Panc1 (cell line): ENCODE measurements at regions not wholly inside any gene's neighbourhood (a gene's known extent, or its start where the extent isn't known, plus 50 kb on each side); places are given as distances from the start of the nearest gene placed in this dataset.
A peak's percentile ranks its signal among the peaks of the same experiment; 100 is the strongest.

Source experiments
- ATAC-seq: fragments of 200-7000 bp; cut with Tn5 transposase; 2 replicates; pipeline ENCODE4 v1.9.1; 2020; ENCODE audit warnings: mild to moderate bottlenecking, moderate library complexity
- BruUV-seq: library from RNA; stranded (reverse); fragments of 400-500 nt; replicated peaks from 2 replicates; lab custom pipeline; 2021; lab: Mats Ljungman, UMichigan
- CTCF ChIA-PET: fragments of 300-600 bp; sonication (Branson Sonifier 250); formaldehyde crosslinking; loops from one replicate; lab custom pipeline; 2022; ENCODE audit warnings: antibody characterized with exemption; lab: Charles Lee
- POLR2A ChIA-PET: fragments of 300-600 bp; sonication (Branson Sonifier 250); formaldehyde crosslinking; loops from one replicate; lab custom pipeline; 2022; ENCODE audit warnings: antibody characterized with exemption; lab: Charles Lee
- DNase-seq: peaks from one replicate; pipeline ENCODE4 v3.0.0-alpha.2; 2010; ENCODE audit warnings: low read depth, low spot score
- H3K27ac ChIP-seq: 2 replicates; pipeline ENCODE4 v1.5.1; 2011; ENCODE audit warnings: mild to moderate bottlenecking, low read length, inconsistent platforms
- H3K27me3 ChIP-seq: fragments of 200-500 bp; sonication (Bioruptor generic); 2 replicates; pipeline ENCODE4 v1.6.0; 2014; ENCODE audit warnings: low read length, inconsistent platforms; ENCODE audit not compliant: control insufficient read depth, insufficient read depth
- H3K36me3 ChIP-seq: fragments of 200-500 bp; sonication (Bioruptor generic); 2 replicates; pipeline ENCODE4 v1.5.1; 2014; ENCODE audit warnings: inconsistent platforms, mild to moderate bottlenecking, low read length, moderate library complexity; ENCODE audit not compliant: control insufficient read depth, insufficient read depth
- H3K4me1 ChIP-seq: 2 replicates; pipeline ENCODE4 v1.5.1; 2011; ENCODE audit warnings: inconsistent platforms, mild to moderate bottlenecking, low read length, moderate library complexity; ENCODE audit not compliant: control insufficient read depth, insufficient read depth
- H3K4me3 ChIP-seq, 2 experiments: 2 replicates each; pipeline ENCODE4 v1.5.1; 2011 to 2012; ENCODE audit warnings: low read depth in 2 of 2, low read length in 2 of 2, mild to moderate bottlenecking in 2 of 2, inconsistent platforms in 1 of 2, moderate library complexity in 1 of 2
- H3K9me3 ChIP-seq: fragments of 200-500 bp; sonication (Bioruptor generic); 2 replicates; pipeline ENCODE4 v1.5.1; 2014; ENCODE audit warnings: low read depth, mild to moderate bottlenecking, inconsistent platforms, low read length, moderate library complexity; ENCODE audit not compliant: control insufficient read depth, insufficient read depth
- POLR2AphosphoS5 ChIP-seq: IDR thresholded peaks from 2 replicates; pipeline ENCODE4 v1.6.1; 2012; ENCODE audit warnings: mild to moderate bottlenecking, low read depth, low read length, moderate library complexity
- SIN3A ChIP-seq: IDR thresholded peaks from 2 replicates; pipeline ENCODE4 v1.6.1; 2012; ENCODE audit warnings: low read depth, mild to moderate bottlenecking, low read length, moderate library complexity, borderline replicate concordance; ENCODE audit not compliant: insufficient read depth
- TCF7L2 ChIP-seq: IDR thresholded peaks from 2 replicates; pipeline ENCODE4 v1.6.1; 2011; ENCODE audit warnings: mild to moderate bottlenecking, low read depth, low read length, inconsistent platforms
- in situ Hi-C: cut with HindIII; loops from 2 replicates; pipeline ENCODE4 v1.10.0; 2016; ENCODE audit warnings: low sequenced_read_pairs, low pct_unique_long_range_greater_than_20kb
- intact Hi-C: fragments of 100-400 bp; cut with micrococcal nuclease; formaldehyde crosslinking; loops from one replicate; pipeline ENCODE4 v1.10.0; 2022; ENCODE audit not compliant: unreplicated experiment
- TF ChIP-seq, protein P1 (sequence below): fragments of 450-650 bp; IDR thresholded peaks from 2 replicates; pipeline ENCODE4 v1.5.1; 2017; ENCODE audit warnings: mild to moderate bottlenecking
- TF ChIP-seq, protein P2 (sequence below), 2 experiments: IDR thresholded peaks; 2 replicates each; pipeline ENCODE4 v1.6.1; 2011 to 2012; ENCODE audit warnings: low read depth in 2 of 2, control low read depth in 1 of 2, low read length in 1 of 2, mild to moderate bottlenecking in 1 of 2, moderate library complexity in 1 of 2; ENCODE audit not compliant: insufficient read depth in 1 of 2

DNA sequence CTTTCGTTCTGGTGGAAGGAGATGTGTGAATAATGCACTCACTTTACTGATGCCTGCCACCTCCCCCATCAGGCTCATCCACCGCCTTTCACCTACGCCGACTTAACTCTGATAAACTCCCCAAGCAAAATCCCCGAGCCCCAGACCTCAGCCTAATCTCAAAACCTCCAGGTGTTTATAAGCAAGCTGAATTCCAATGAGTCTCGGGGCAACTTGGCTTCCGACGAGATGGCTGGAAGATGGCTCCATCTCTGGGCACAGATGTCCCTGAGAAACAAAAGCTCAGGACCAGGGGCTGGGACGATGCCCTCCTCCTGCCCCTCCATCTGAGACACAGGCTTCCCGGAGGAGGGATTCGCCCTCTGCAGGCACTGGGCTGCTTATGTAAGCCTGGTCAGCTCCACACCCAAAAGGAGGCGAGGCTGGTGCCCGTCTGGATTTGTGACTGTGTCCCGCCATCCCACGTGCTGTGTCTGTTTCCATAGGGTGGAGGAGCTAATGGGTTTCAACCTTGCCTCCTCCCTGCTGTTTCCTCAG lies 386.4 kb upstream of the TNRC6C start:
- ATAC-seq: 0 out of 2 replicates have a peak, but pooled peaks have one; percentile 52
- BruUV-seq: no TSS peak

DNA sequence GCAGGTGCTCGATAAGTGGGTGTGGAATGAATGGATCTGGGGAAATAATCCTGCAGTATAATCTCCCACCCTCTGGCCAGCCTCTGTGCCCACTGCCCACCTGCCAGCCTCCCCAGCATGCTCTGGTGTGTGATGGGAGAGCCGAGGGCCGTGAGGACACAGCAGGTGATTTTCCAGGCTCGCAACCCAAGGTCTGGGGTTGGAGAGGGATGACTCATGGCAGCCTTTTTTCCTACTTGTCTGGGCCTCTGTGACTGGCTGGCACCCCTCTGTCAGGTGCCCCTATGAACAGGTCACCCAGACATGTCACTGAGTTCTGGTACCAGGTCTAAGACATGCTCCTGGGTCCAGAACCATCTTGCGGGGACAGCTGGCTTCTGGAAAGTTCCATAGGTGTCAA lies 385.7 kb upstream of the TNRC6C start:
- H3K4me1 ChIP-seq: no peaks in the 10 kb centered on the region
- ChIA-PET POLR2A (no interaction called here), CTCF (no interaction called here)
- intact Hi-C loops (no loop called here), in situ Hi-C loops (no loop called here)
- ATAC-seq (0 out of 2 replicates have a peak, but pooled peaks have one; percentile 17), DNase-seq (no peak)
- no TSS peak for BruUV-seq
- TF ChIP-seq, protein P1, sequence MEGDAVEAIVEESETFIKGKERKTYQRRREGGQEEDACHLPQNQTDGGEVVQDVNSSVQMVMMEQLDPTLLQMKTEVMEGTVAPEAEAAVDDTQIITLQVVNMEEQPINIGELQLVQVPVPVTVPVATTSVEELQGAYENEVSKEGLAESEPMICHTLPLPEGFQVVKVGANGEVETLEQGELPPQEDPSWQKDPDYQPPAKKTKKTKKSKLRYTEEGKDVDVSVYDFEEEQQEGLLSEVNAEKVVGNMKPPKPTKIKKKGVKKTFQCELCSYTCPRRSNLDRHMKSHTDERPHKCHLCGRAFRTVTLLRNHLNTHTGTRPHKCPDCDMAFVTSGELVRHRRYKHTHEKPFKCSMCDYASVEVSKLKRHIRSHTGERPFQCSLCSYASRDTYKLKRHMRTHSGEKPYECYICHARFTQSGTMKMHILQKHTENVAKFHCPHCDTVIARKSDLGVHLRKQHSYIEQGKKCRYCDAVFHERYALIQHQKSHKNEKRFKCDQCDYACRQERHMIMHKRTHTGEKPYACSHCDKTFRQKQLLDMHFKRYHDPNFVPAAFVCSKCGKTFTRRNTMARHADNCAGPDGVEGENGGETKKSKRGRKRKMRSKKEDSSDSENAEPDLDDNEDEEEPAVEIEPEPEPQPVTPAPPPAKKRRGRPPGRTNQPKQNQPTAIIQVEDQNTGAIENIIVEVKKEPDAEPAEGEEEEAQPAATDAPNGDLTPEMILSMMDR: no peak
- TF ChIP-seq TCF7L2 (no peak), SIN3A (no peak)
- H3K36me3 ChIP-seq: no peaks in the 10 kb centered on the region
- no peaks in the 10 kb centered on the region; the same call in 1 of the 2 replicates for H3K27me3 ChIP-seq
- H3K27ac ChIP-seq: no peak overlapping the region
- no peaks in the 10 kb centered on the region for H3K9me3 ChIP-seq
- H3K4me3 ChIP-seq: no peak overlapping the region

More for the DNA sequence above, 386.4 kb upstream of the TNRC6C start:
- intact Hi-C loops (no loop called here), in situ Hi-C loops (no loop called here)
- no peaks in the 10 kb centered on the region for H3K9me3 ChIP-seq
- POLR2A ChIA-PET: no interaction called here
- TF ChIP-seq POLR2AphosphoS5 (no peak), SIN3A (no peak), TCF7L2 (no peak)
- TF ChIP-seq, protein P1: no peak
- TF ChIP-seq, protein P2, sequence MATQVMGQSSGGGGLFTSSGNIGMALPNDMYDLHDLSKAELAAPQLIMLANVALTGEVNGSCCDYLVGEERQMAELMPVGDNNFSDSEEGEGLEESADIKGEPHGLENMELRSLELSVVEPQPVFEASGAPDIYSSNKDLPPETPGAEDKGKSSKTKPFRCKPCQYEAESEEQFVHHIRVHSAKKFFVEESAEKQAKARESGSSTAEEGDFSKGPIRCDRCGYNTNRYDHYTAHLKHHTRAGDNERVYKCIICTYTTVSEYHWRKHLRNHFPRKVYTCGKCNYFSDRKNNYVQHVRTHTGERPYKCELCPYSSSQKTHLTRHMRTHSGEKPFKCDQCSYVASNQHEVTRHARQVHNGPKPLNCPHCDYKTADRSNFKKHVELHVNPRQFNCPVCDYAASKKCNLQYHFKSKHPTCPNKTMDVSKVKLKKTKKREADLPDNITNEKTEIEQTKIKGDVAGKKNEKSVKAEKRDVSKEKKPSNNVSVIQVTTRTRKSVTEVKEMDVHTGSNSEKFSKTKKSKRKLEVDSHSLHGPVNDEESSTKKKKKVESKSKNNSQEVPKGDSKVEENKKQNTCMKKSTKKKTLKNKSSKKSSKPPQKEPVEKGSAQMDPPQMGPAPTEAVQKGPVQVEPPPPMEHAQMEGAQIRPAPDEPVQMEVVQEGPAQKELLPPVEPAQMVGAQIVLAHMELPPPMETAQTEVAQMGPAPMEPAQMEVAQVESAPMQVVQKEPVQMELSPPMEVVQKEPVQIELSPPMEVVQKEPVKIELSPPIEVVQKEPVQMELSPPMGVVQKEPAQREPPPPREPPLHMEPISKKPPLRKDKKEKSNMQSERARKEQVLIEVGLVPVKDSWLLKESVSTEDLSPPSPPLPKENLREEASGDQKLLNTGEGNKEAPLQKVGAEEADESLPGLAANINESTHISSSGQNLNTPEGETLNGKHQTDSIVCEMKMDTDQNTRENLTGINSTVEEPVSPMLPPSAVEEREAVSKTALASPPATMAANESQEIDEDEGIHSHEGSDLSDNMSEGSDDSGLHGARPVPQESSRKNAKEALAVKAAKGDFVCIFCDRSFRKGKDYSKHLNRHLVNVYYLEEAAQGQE (IDR thresholded peaks at IDR 0.05; ENCODE audit: insufficient read depth in 1 of 2, low read depth in 2 of 2, low read length in 1 of 2): no peak
- CTCF ChIA-PET: no interaction called here
- H3K36me3 ChIP-seq: no peaks in the 10 kb centered on the region
- H3K27me3 ChIP-seq: no peaks in the 10 kb centered on the region; the same call in 1 of the 2 replicates
- H3K4me3 ChIP-seq: no peak overlapping the region
- no peak for DNase-seq
- no peak overlapping the region for H3K27ac ChIP-seq
- no peaks in the 10 kb centered on the region for H3K4me1 ChIP-seq
